Common myeloid progenitor, CD34-positive (primary cell): ENCODE measurements at regions not wholly inside any gene's neighbourhood (a gene's known extent, or its start where the extent isn't known, plus 50 kb on each side); places are given as distances from the start of the nearest gene placed in this dataset.

Experiments used
- CTCF ChIA-PET: fragments of 350-600 bp; sonication (Branson Sonifier 250); formaldehyde crosslinking; loops from one replicate; lab custom pipeline; 2021; ENCODE audit warnings: antibody characterized with exemption; lab: Charles Lee
- POLR2A ChIA-PET: fragments of 350-600 bp; sonication (Branson Sonifier 250); formaldehyde crosslinking; loops from one replicate; lab custom pipeline; 2021; ENCODE audit warnings: antibody characterized with exemption; lab: Charles Lee
- DNase-seq, 3 donors: peaks; one replicate each; pipeline versions ENCODE4 v3.0.0 to v3.0.0-alpha.2; 2013
- H3K27ac ChIP-seq, 2 experiments: 1 replicate in 1 of 2; 2 replicates in 1 of 2; pipeline ENCODE4 v1.7.0; 2013; ENCODE audit warnings: inconsistent platforms in 2 of 2, low read length in 2 of 2, mild to moderate bottlenecking in 2 of 2, low read depth in 1 of 2, moderate library complexity in 1 of 2; ENCODE audit not compliant: severe bottlenecking in 2 of 2, insufficient read depth in 1 of 2, poor library complexity in 1 of 2
- H3K27me3 ChIP-seq, 5 experiments: replicated peaks in 2 of 5; 1 replicate in 3 of 5; 2 replicates in 2 of 5; pipeline versions ENCODE4 v1.6.1 to v1.7.0; 2013; ENCODE audit warnings: low read length in 4 of 5, mild to moderate bottlenecking in 2 of 5, moderate library complexity in 2 of 5, inconsistent platforms in 1 of 5; ENCODE audit not compliant: insufficient read depth in 5 of 5, control insufficient read depth in 4 of 5
- H3K36me3 ChIP-seq, 4 experiments: 1 replicate in 2 of 4; 2 replicates in 2 of 4; pipeline versions ENCODE4 v1.6.1 to v1.7.0; 2013; ENCODE audit warnings: low read length in 3 of 4, control low read depth in 1 of 4, mild to moderate bottlenecking in 1 of 4; ENCODE audit not compliant: control insufficient read depth in 4 of 4, insufficient read depth in 4 of 4
- H3K4me1 ChIP-seq, 4 experiments: 1 replicate in 3 of 4; 2 replicates in 1 of 4; pipeline versions ENCODE4 v1.6.1 to v1.7.1; 2013; ENCODE audit warnings: low read length in 3 of 4, mild to moderate bottlenecking in 3 of 4, control low read depth in 1 of 4, inconsistent platforms in 1 of 4, moderate library complexity in 1 of 4; ENCODE audit not compliant: control insufficient read depth in 4 of 4, insufficient read depth in 4 of 4; ENCODE audit errors: control extremely low read depth in 1 of 4
- H3K4me3 ChIP-seq, 7 experiments: 1 replicate in 4 of 7; 2 replicates in 3 of 7; pipeline versions ENCODE4 v1.5.1 to v1.7.0; 2013; ENCODE audit warnings: mild to moderate bottlenecking in 7 of 7, low read length in 6 of 7, moderate library complexity in 6 of 7, inconsistent platforms in 2 of 7, low read depth in 2 of 7, control low read depth in 1 of 7; ENCODE audit not compliant: insufficient read depth in 4 of 7, control insufficient read depth in 1 of 7; ENCODE audit errors: extremely low read depth in 1 of 7
- H3K9me3 ChIP-seq, 5 experiments: 1 replicate in 4 of 5; 2 replicates in 1 of 5; pipeline versions ENCODE4 v1.6.1 to v1.7.1; 2013; ENCODE audit warnings: low read length in 4 of 5, mild to moderate bottlenecking in 2 of 5, inconsistent platforms in 1 of 5, low read depth in 1 of 5, moderate library complexity in 1 of 5; ENCODE audit not compliant: control insufficient read depth in 4 of 5, insufficient read depth in 2 of 5; ENCODE audit errors: control extremely low read depth in 1 of 5
- WGBS: methylation state at CpG from one replicate; pipeline ENCODE4 v1.1.5; 2013; ENCODE audit not compliant: insufficient coverage; 5-methylcytosine and 5-hydroxymethylcytosine counted together

- H3K4me3 ChIP-seq, result no peak overlapping the region
- DNase-seq, result peak in 2 of 3 donors; percentile 50 to 62
- H3K9me3 ChIP-seq, result no peaks in the 10 kb centered on the region
- H3K27me3 ChIP-seq, result no peaks in the 10 kb centered on the region
- WGBS, result no CpG with 5 or more reads among the region's 2 CpGs
- H3K27ac ChIP-seq, result no peak overlapping the region
- ChIA-PET POLR2A (no interaction called here), CTCF (no interaction called here)
- H3K36me3 ChIP-seq, result no peaks in the 10 kb centered on the region
- H3K4me1 ChIP-seq, result no peaks in the 10 kb centered on the region
Measured at GRCh38 chr3:18787441-18787840, 360.9 kb upstream of the KCNH8 start.

GRCh38 chr3:18786650-18787323 is 361.5 kb upstream of the KCNH8 start:
- no peak overlapping the region for H3K27ac ChIP-seq
- no peaks in the 10 kb centered on the region for H3K36me3 ChIP-seq
- H3K4me3 ChIP-seq, result no peak overlapping the region
- POLR2A ChIA-PET, result no interaction called here
- H3K4me1 ChIP-seq, result no peaks in the 10 kb centered on the region
- CTCF ChIA-PET, result interaction anchor here (1.0 kb wide), 1 partner anchor 228 kb away, joined by 3 read pairs; no protein-coding TSS in a partner anchor
- peak in 2 of 3 donors; percentile 42 to 61 for DNase-seq
- no CpG with 5 or more reads among the region's 1 CpG for WGBS
- H3K9me3 ChIP-seq, result no peaks in the 10 kb centered on the region
- H3K27me3 ChIP-seq, result no peaks in the 10 kb centered on the region

GRCh38 chr3:18782191-18782590 is 357.1 kb upstream of the SATB1 start:
- POLR2A ChIA-PET, result no interaction called here
- CTCF ChIA-PET, result interaction anchor here (1.8 kb wide), 1 partner anchor 11 kb away, joined by 3 read pairs; no protein-coding TSS in a partner anchor
- no peaks in the 10 kb centered on the region for H3K9me3 ChIP-seq
- DNase-seq, result no peak
- H3K27ac ChIP-seq, result no peak overlapping the region
- WGBS, result 100% methylated on average over 1 of the region's 2 CpGs
- H3K4me3 ChIP-seq, result no peak overlapping the region
- no peaks in the 10 kb centered on the region for H3K27me3 ChIP-seq
- no peaks in the 10 kb centered on the region for H3K4me1 ChIP-seq
- H3K36me3 ChIP-seq, result no peaks in the 10 kb centered on the region

GRCh38 chr3:18780959-18781358 is 355.8 kb upstream of the SATB1 start:
- H3K9me3 ChIP-seq, result no peaks in the 10 kb centered on the region
- POLR2A ChIA-PET, result no interaction called here
- 100% methylated on average over 1 of the region's 3 CpGs for WGBS
- no peaks in the 10 kb centered on the region for H3K27me3 ChIP-seq
- no peaks in the 10 kb centered on the region for H3K36me3 ChIP-seq
- CTCF ChIA-PET, result no interaction called here
- DNase-seq, result no peak
- H3K27ac ChIP-seq, result no peak overlapping the region
- no peak overlapping the region for H3K4me3 ChIP-seq
- H3K4me1 ChIP-seq, result no peaks in the 10 kb centered on the region

- no peak for DNase-seq
- H3K9me3 ChIP-seq, result no peaks in the 10 kb centered on the region
- no peaks in the 10 kb centered on the region for H3K36me3 ChIP-seq
- H3K27me3 ChIP-seq, result no peaks in the 10 kb centered on the region
- WGBS, result no CpG with 5 or more reads among the region's 2 CpGs
- no peak overlapping the region for H3K27ac ChIP-seq
- no peak overlapping the region for H3K4me3 ChIP-seq
- ChIA-PET POLR2A (no interaction called here), CTCF (interaction anchor here (0.6 kb wide), 1 partner anchor 1370 kb away, joined by 4 read pairs; no protein-coding TSS in a partner anchor)
- no peaks in the 10 kb centered on the region for H3K4me1 ChIP-seq
Measured at GRCh38 chr3:18779704-18780103, 354.6 kb upstream of the SATB1 start.

- Histone ChIP-seq H3K4me3 (no peak overlapping the region), H3K36me3 (no peaks in the 10 kb centered on the region), H3K9me3 (no peaks in the 10 kb centered on the region), H3K27me3 (no peaks in the 10 kb centered on the region), H3K4me1 (no peaks in the 10 kb centered on the region), H3K27ac (no peak overlapping the region)
- CTCF ChIA-PET, result no interaction called here
- 50% methylated on average over 2 of the region's 2 CpGs for WGBS
- POLR2A ChIA-PET, result no interaction called here
- no peak for DNase-seq
Measured at GRCh38 chr3:18778598-18778997, 353.5 kb upstream of the SATB1 start.

- Histone ChIP-seq H3K9me3 (no peaks in the 10 kb centered on the region), H3K27ac (no peak overlapping the region), H3K36me3 (no peaks in the 10 kb centered on the region), H3K4me3 (no peak overlapping the region), H3K4me1 (no peaks in the 10 kb centered on the region), H3K27me3 (no peaks in the 10 kb centered on the region)
- ChIA-PET POLR2A (no interaction called here), CTCF (no interaction called here)
- DNase-seq, result no peak
Measured at GRCh38 chr3:18778094-18778493, 353.0 kb upstream of the SATB1 start.
